T-cell (primary cell): ENCODE measurements at regions not wholly inside any gene's neighbourhood (a gene's known extent, or its start where the extent isn't known, plus 50 kb on each side); places are given as distances from the start of the nearest gene placed in this dataset.

Experiments
- ATAC-seq, 4 experiments: fragments of 200-7000 bp in 3 of 4; fragments of 150-1000 bp in 1 of 4; cut with Tn5 transposase; replicated peaks in 1 of 4; 1 replicate in 3 of 4; 2 replicates in 1 of 4; pipeline ENCODE4 v1.10.0; 2021; ENCODE audit warnings: moderate library complexity in 3 of 4, mild to moderate bottlenecking in 2 of 4, moderate number of reproducible peaks in 1 of 4
- CTCF ChIA-PET, 2 donors: fragments of 300-600 bp; sonication (Branson Sonifier 250); formaldehyde crosslinking; loops; one replicate each; lab custom pipeline; 2022; ENCODE audit warnings: antibody characterized with exemption in 2 of 2; lab: Charles Lee
- POLR2A ChIA-PET, 2 donors: fragments of 300-600 bp; sonication (Branson Sonifier 250); formaldehyde crosslinking; loops; one replicate each; lab custom pipeline; 2022; ENCODE audit warnings: antibody characterized with exemption in 2 of 2; lab: Charles Lee
- DNase-seq, 35 experiments: peaks; one replicate each; pipeline versions ENCODE4 v3.0.0 to v3.0.0-alpha.2; 2013 to 2023
- H3K27ac ChIP-seq: one replicate; pipeline ENCODE4 v1.5.1; 2013; ENCODE audit warnings: low read length
- H3K27me3 ChIP-seq, 2 experiments: replicated peaks in 1 of 2; 1 replicate in 1 of 2; 2 replicates in 1 of 2; pipeline versions ENCODE4 v1.6.1 to v1.7.0; 2013; ENCODE audit warnings: low read length in 1 of 2, mixed read lengths in 1 of 2; ENCODE audit not compliant: control insufficient read depth in 2 of 2, insufficient read depth in 2 of 2; ENCODE audit errors: extremely low read depth in 1 of 2
- H3K36me3 ChIP-seq, 2 donors: 1 replicate in 1 of 2; 2 replicates in 1 of 2; pipeline versions ENCODE4 v1.6.1 to v1.7.0; 2013; ENCODE audit warnings: low read length in 1 of 2; ENCODE audit not compliant: control insufficient read depth in 2 of 2, insufficient read depth in 1 of 2; ENCODE audit errors: extremely low read depth in 1 of 2
- H3K4me1 ChIP-seq, 2 experiments: 1 replicate in 1 of 2; 2 replicates in 1 of 2; pipeline versions ENCODE4 v1.6.1 to v1.7.0; 2013; ENCODE audit warnings: low read length in 2 of 2, mixed read lengths in 1 of 2; ENCODE audit not compliant: insufficient read depth in 2 of 2, control insufficient read depth in 1 of 2; ENCODE audit errors: extremely low read depth in 1 of 2
- H3K4me3 ChIP-seq, 2 donors: 1 replicate in 1 of 2; 2 replicates in 1 of 2; pipeline versions ENCODE4 v1.5.1 to v1.7.0; 2013; ENCODE audit warnings: mild to moderate bottlenecking in 2 of 2, low read length in 1 of 2, moderate library complexity in 1 of 2; ENCODE audit not compliant: control insufficient read depth in 1 of 2; ENCODE audit errors: extremely low read depth in 1 of 2
- H3K9me3 ChIP-seq: 2 replicates; pipeline ENCODE4 v1.7.0; 2013
- H3K27ac Mint-ChIP-seq, 2 donors: one replicate each; pipeline ENCODE4 v1.8.0; 2020 to 2021; ENCODE audit warnings: mild to moderate bottlenecking in 2 of 2, mixed read lengths in 2 of 2
- H3K27me3 Mint-ChIP-seq, 2 donors: one replicate each; pipeline ENCODE4 v1.8.0; 2021 to 2022; ENCODE audit warnings: mixed read lengths in 2 of 2
- H3K36me3 Mint-ChIP-seq: one replicate; pipeline ENCODE4 v1.8.0; 2021; ENCODE audit warnings: mixed read lengths
- H3K4me1 Mint-ChIP-seq, 3 donors: one replicate each; pipeline ENCODE4 v1.8.0; 2020 to 2022; ENCODE audit warnings: mixed read lengths in 3 of 3, mild to moderate bottlenecking in 1 of 3
- H3K4me3 Mint-ChIP-seq, 3 donors: one replicate each; pipeline ENCODE4 v1.8.0; 2020 to 2022; ENCODE audit warnings: mild to moderate bottlenecking in 3 of 3, mixed read lengths in 3 of 3, moderate library complexity in 3 of 3
- H3K9me3 Mint-ChIP-seq, 3 donors: one replicate each; pipeline ENCODE4 v1.8.0; 2020 to 2022; ENCODE audit warnings: mixed read lengths in 3 of 3
- WGBS: methylation state at CpG from one replicate; pipeline ENCODE4 v1.1.5; 2013; ENCODE audit warnings: missing lambda C conversion rate; ENCODE audit not compliant: insufficient coverage; 5-methylcytosine and 5-hydroxymethylcytosine counted together

DNA sequence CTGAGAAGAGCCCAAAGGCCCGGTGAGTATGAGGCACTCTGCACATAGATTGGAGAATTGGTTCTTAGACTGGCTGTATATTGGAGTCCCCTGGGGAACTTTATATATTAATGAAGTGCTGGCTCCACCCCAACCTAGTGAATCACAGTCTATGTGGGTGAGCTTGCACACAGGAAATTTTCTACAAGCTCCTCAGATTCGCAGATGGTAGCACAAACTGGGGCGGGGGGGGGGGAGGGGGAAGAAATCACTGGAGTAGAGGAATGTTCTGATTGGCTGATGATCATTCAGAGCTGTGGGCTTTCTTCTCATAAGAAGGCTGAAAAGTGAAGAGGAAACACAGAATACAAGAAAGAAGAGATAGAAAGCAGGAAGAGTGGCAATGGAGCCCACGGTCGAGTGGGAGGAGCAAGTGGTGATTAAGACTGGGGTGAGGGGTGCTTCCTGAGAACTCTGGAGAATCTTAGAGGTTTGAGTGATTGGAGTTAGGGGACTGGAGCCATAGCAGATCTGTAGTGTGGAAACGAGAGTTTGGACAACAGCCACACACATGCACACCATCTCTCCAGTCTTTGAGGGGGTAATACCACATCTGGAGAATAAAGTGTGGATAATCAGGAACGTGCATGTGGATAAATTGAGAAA, 465.9 kb upstream of the DAB1 start:
- no peak overlapping the region for H3K27ac ChIP-seq
- ChIA-PET CTCF (no interaction called here), POLR2A (no interaction called here)
- H3K27me3 ChIP-seq = peaks cover 0 to 2% of the 10 kb centered on the region in 2 experiments
- Mint-ChIP-seq H3K4me1 (no peaks in the 10 kb centered on the region), H3K27me3 (peaks cover 4 to 25% of the 10 kb centered on the region in 2 donors), H3K4me3 (no peak overlapping the region), H3K9me3 (peaks cover 0 to 8% (median 0%) of the 10 kb centered on the region in 3 donors), H3K36me3 (no peaks in the 10 kb centered on the region), H3K27ac (no peak overlapping the region)
- H3K9me3 ChIP-seq = no peaks in the 10 kb centered on the region
- no peak overlapping the region for H3K4me3 ChIP-seq
- ATAC-seq = no peak
- DNase-seq = no peak
- H3K36me3 ChIP-seq = no peaks in the 10 kb centered on the region
- H3K4me1 ChIP-seq = no peaks in the 10 kb centered on the region
- 87% methylated on average over 3 of the region's 7 CpGs for WGBS

- POLR2A ChIA-PET = no interaction called here
Measured at GRCh38 chr1:57887964-57888491, 464.2 kb upstream of the DAB1 start.

DNA sequence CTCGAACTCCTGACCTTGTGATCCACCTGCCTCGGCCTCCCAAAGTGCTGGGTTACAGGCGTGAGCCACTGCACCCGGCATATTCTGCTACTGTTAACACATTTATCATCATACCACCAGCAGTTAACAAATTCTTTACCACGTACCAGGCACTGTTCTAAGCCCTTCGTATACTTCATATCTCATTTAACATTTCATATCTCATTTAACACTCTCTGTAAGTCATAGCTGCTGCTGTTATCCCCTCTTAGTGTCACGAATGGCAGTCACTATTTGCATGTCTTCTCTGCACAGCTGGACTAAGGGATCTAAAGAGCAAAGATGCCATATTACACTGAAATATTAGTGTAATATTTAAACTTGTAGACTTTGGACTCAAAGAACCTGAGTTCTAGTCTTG, 462.5 kb upstream of the DAB1 start:
- peaks cover 0 to 2% of the 10 kb centered on the region in 2 experiments for H3K27me3 ChIP-seq
- no peak overlapping the region for H3K4me3 Mint-ChIP-seq
- no peak for ATAC-seq
- H3K9me3 ChIP-seq = no peaks in the 10 kb centered on the region
- H3K4me3 ChIP-seq = no peak overlapping the region
- CTCF ChIA-PET = no interaction called here
- H3K36me3 Mint-ChIP-seq = no peaks in the 10 kb centered on the region
- POLR2A ChIA-PET = no interaction called here
- no peak overlapping the region for H3K27ac ChIP-seq
- WGBS = 88% methylated on average over 5 of the region's 7 CpGs
- H3K27ac Mint-ChIP-seq = no peak overlapping the region
- H3K4me1 ChIP-seq = no peaks in the 10 kb centered on the region
- H3K27me3 Mint-ChIP-seq = peaks cover 4 to 12% of the 10 kb centered on the region in 2 donors
- no peaks in the 10 kb centered on the region for H3K9me3 Mint-ChIP-seq
- H3K36me3 ChIP-seq = no peaks in the 10 kb centered on the region
- no peaks in the 10 kb centered on the region for H3K4me1 Mint-ChIP-seq
- no peak for DNase-seq

More at GRCh38 chr1:57887964-57888491, 464.2 kb upstream of the DAB1 start:
- Mint-ChIP-seq H3K36me3 (no peaks in the 10 kb centered on the region), H3K9me3 (peaks cover 0 to 8% (median 0%) of the 10 kb centered on the region in 3 donors), H3K4me3 (no peak overlapping the region), H3K27ac (no peak overlapping the region), H3K4me1 (no peaks in the 10 kb centered on the region), H3K27me3 (peaks cover 4 to 20% of the 10 kb centered on the region in 2 donors)
- DNase-seq (no peak), ATAC-seq (no peak)
- Histone ChIP-seq H3K4me3 (no peak overlapping the region), H3K4me1 (no peaks in the 10 kb centered on the region), H3K36me3 (no peaks in the 10 kb centered on the region), H3K27me3 (peaks cover 0 to 2% of the 10 kb centered on the region in 2 experiments), H3K9me3 (no peaks in the 10 kb centered on the region), H3K27ac (no peak overlapping the region)
- WGBS = 93% methylated on average over 2 of the region's 5 CpGs
- CTCF ChIA-PET = no interaction called here

GRCh38 chr1:57883642-57883995, 459.8 kb upstream of the DAB1 start:
- peaks cover 0 to 4% (median 3%) of the 10 kb centered on the region in 3 donors for H3K9me3 Mint-ChIP-seq

GRCh38 chr1:57882934-57883641, 459.2 kb upstream of the DAB1 start:
- no peaks in the 10 kb centered on the region for H3K4me1 ChIP-seq
- H3K27me3 ChIP-seq = peaks cover 0 to 2% of the 10 kb centered on the region in 2 experiments
- Mint-ChIP-seq H3K4me3 (no peak overlapping the region), H3K9me3 (peaks cover 0 to 4% (median 3%) of the 10 kb centered on the region in 3 donors), H3K36me3 (no peaks in the 10 kb centered on the region), H3K4me1 (no peaks in the 10 kb centered on the region), H3K27me3 (peaks cover 3 to 6% of the 10 kb centered on the region in 2 donors), H3K27ac (no peak overlapping the region)
- H3K27ac ChIP-seq = no peak overlapping the region
- no peak for ATAC-seq
- H3K36me3 ChIP-seq = no peaks in the 10 kb centered on the region
- no CpG with 5 or more reads among the region's 6 CpGs for WGBS
- no peak overlapping the region for H3K4me3 ChIP-seq
- no peak for DNase-seq
- ChIA-PET CTCF (no interaction called here), POLR2A (no interaction called here)
- H3K9me3 ChIP-seq = no peaks in the 10 kb centered on the region

More at GRCh38 chr1:57883642-57883995, 459.8 kb upstream of the DAB1 start:
- Mint-ChIP-seq H3K4me1 (no peaks in the 10 kb centered on the region), H3K27me3 (peaks cover 5 to 9% of the 10 kb centered on the region in 2 donors), H3K4me3 (no peak overlapping the region), H3K27ac (no peak overlapping the region), H3K36me3 (no peaks in the 10 kb centered on the region)
- Histone ChIP-seq H3K27me3 (peaks cover 0 to 2% of the 10 kb centered on the region in 2 experiments), H3K4me1 (no peaks in the 10 kb centered on the region), H3K9me3 (no peaks in the 10 kb centered on the region), H3K27ac (no peak overlapping the region), H3K36me3 (no peaks in the 10 kb centered on the region), H3K4me3 (no peak overlapping the region)
- ATAC-seq (no peak), DNase-seq (no peak)
- WGBS = 93% methylated on average over 4 of the region's 4 CpGs
- POLR2A ChIA-PET = no interaction called here
- CTCF ChIA-PET = no interaction called here

GRCh38 chr1:57882072-57882471, 458.2 kb upstream of the DAB1 start:
- Histone ChIP-seq H3K4me1 (no peaks in the 10 kb centered on the region), H3K27me3 (no peaks in the 10 kb centered on the region), H3K9me3 (no peaks in the 10 kb centered on the region), H3K4me3 (no peak overlapping the region), H3K36me3 (no peaks in the 10 kb centered on the region), H3K27ac (no peak overlapping the region)
- POLR2A ChIA-PET = no interaction called here
- DNase-seq (no peak), ATAC-seq (no peak)
- H3K27ac Mint-ChIP-seq = no peak overlapping the region
- H3K27me3 Mint-ChIP-seq = peaks cover 3 to 6% of the 10 kb centered on the region in 2 donors
- no peaks in the 10 kb centered on the region for H3K4me1 Mint-ChIP-seq
- CTCF ChIA-PET = no interaction called here
- H3K36me3 Mint-ChIP-seq = no peaks in the 10 kb centered on the region
- no CpG with 5 or more reads among the region's 3 CpGs for WGBS
- peaks cover 0 to 4% (median 3%) of the 10 kb centered on the region in 3 donors for H3K9me3 Mint-ChIP-seq
- no peak overlapping the region for H3K4me3 Mint-ChIP-seq
